ENCODE measurements at regions not wholly inside any gene's neighbourhood (a gene's known extent, or its start where the extent isn't known, plus 50 kb on each side); places are given as distances from the start of the nearest gene placed in this dataset.
"Not testable (repeated sequence)": the region's sequence is repeated elsewhere in the genome, so short reads cannot be mapped to it uniquely, and the experiment has no call there.

- DNase-seq = no peak
These were observed 1953.1 kb upstream of the ADGRL3 start for GRCh38 chr4:59247032-59247431.

DNA sequence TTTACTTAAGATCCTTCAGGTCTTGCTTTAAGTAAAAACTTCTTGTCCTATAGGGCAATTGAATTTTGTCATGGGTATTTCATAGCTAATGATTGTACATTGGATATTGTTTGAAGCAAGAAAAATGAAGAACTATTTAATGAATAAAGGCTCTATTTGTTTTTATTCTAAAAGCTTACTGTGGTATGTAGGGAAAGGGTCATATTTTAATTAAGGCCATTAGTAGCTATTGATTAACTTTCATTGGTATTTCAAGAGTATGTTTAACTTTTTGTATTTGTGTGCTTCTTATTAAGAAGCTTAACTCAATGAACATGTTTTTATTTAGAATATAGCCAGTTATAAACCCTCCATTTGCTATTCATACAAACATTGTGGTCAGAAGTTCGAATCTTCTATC, 1951.8 kb upstream of the ADGRL3 start:
- no peak for DNase-seq

DNA sequence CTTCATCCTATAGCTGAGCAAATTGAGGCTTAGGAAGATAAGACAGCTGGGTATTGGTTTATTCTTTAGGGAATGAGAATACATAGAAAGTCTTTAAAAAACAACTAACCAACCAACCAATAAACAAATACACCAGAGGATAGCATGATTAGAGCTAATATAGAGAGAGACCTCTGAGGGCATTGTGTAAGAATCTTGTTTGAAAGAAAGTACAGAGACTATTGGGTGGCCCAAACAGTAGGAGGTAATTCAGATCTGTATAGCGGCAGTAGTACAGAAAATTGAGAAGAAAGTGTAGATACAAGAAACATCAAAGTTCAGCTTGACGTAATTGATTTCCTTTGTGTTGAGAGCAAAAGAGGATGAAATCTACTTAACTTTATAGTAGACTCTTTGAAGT, 1951.0 kb upstream of the ADGRL3 start:
- no peak for DNase-seq

DNA sequence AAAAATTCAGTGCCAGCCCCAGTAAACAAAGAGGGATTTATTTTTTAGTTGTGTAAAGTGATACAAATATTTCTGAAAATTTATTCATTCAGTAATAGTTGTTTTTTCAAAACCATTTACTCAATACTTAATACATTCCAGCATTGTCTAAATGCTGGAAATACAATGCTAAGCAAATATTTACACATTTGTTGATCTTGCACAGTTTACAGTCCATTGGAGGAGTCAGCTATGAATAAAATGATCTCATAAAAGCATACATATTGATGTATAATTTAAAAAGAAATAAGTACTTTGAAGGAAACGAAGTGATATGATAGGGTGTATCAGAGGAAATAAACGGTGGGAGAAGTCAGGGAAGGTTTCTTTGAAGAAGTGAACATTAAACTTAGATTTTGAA, 1942.1 kb upstream of the ADGRL3 start:
- no peak for DNase-seq

DNA sequence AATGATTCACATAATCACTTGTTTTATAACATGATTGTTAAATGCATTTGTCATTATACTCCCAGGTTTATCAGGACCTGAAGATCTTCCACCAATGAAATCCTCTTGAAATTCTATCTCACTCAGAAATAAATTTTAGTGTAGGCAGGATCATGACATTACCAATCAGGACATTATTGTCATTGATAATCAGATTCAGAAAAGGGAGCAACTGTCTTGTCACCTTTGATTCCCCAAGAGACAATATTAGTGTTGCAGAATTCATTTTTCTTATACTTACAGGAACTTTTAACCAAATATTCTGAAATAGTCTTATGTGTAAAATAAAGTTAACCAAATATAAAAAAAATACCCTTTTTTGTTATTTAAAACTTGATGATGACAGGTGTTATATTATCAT, 1892.5 kb upstream of the ADGRL3 start:
- DNase-seq = no peak

GRCh38 chr4:59314637-59315036, 1885.5 kb upstream of the ADGRL3 start:
- no peak for DNase-seq

- DNase-seq = no peak
These were observed 1860.5 kb upstream of the ADGRL3 start for GRCh38 chr4:59339631-59340030.

DNA sequence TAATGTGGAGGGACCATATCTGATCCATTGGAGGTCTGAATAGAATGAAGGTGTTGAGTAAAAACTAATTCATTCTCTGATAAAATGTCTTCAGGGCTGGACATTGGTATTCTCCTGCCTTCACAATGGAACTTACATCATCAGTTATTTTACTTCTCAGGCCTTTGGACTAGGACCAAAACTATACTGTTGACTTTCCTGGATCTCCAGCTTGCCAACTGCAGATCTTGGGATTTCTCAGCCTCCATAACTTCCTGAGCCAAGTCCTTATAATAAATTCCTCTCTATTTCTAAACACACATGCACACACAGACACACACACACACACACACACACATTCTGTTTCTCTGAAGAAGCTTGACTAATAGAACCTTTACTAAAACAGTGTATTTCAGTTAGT, 1858.6 kb upstream of the ADGRL3 start:
- DNase-seq = no peak

DNA sequence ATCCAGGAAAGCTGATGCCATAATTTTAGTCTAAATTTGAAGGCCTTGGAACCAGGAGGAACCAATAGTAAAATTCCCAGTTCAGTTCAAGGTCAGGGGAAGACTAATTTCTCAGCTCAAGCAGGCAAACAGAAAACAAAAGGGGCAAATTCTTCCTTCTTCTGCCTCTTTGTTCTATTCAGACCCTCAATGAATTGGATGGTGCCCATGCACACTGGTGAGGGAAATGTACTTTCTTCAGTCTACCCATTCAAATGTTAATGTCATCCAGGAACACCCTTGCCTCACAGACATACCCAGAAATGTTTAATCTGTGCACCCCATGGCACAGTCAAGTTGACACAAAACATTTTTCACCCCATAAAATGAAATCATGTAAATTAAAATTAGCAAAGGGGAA, 1851.2 kb upstream of the ADGRL3 start:
- DNase-seq = no peak

- DNase-seq = no peak
These were observed 1830.9 kb upstream of the ADGRL3 start for GRCh38 chr4:59369229-59369628.

DNA sequence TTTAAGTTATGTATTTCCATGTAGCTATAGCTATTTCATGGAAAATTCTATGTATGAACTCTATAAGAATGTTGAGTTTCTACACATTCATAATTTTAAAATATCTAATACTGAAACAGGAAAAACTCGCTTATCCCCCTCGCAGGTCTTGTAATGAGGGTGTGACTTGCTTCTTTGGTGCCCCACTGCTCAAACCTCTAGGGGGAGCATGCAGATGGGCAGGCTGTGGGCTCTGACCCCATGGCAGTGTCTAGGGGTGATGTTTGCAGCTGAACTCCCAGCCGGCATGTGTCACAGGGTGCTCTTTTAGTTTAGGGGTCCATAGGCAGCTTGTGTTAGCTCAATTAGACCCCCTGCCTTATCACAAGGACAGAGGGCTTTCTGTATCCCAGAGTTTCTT, 1825.7 kb upstream of the ADGRL3 start:
- DNase-seq = no peak

GRCh38 chr4:59380841-59381366, 1819.2 kb upstream of the ADGRL3 start:
- DNase-seq = no peak

- DNase-seq = no peak
These were observed 1818.5 kb upstream of the ADGRL3 start for GRCh38 chr4:59381591-59381990.

DNA sequence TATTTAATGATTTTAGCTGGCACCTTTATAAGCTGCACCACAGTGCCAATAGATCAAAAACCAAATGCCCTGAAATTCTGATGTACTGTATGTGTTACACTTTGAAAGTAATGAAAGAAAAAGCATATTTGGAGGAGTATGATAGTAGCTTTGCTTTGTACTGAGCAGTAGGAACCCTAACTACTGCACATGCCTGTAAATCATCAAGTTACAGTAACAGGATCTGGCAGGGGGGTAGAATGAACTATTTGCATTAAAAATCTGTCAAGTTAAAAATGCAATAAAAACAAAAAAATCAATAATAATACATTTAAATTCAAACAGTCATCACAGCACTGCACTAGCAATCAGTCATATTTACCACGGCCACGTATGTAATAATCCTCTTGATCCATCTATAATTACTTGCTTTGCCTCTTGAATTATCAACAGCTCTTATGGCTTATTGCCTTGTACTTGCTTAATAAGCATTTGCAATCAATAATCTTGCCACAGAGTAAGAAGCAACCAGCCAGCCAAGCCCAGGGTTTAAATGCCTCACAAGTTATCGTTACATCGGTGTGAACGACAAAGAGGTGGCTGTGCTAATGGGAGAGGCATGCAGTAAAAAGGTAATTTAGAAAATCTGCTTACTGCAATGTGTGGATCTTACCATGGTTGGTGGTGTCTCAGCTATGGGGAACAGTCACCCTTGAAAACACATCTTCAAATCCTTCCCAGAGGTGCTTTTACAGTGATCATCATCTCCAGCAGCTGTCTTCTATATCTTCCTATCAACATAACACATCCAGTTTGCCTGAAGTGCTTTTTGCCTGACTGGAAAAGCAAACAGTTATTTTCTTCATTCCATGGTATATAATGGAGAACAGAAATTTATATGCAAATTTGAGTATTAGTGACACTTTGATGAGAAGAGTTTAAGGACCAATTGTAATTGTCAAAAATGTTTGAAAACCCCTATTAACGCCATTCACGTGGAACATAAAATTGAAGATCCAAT, 1812.1 kb upstream of the ADGRL3 start:
- DNase-seq = no peak

DNA sequence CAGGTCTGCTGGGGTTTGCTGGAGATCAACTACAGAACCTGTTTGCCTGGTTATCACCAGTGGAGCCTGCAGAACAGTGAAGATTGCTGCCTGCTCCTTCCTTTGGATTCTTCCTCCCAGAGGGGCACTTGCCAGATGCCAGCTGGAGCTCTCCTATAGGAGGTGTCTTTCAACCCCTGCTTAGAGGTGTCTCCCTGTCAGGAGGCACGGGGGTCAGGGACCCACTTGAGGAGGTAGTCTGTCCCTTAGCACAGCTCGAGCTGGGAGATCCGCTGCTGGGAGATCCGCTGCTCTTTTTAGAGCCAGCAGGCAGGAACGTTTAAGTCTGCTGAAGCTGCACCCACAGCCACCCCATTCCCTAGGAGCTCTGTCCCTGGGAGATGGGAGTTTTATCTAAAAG, 1806.3 kb upstream of the ADGRL3 start:
- no peak for DNase-seq

DNA sequence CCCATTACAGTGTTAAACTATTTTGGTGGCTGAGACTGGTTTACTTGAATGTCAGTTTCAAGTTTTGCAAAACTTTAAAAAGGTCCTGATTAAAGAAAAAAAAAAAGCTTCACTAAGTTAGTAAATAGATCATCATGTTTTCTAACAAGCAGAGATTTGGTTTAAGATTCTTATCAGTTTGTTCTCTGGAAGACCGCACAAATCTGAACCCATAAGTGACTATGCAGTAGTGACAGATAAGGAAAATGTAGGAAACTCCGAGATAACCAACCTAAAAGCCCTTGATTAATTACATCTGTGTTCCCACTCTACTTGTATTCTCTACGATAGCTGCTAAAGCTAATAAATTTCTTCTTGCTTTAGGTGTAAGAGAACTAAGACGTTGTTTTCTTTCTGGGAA, 1799.8 kb upstream of the ADGRL3 start:
- DNase-seq = no peak

GRCh38 chr4:59409647-59410046, 1790.5 kb upstream of the ADGRL3 start:
- DNase-seq = no peak

- DNase-seq = no peak
These were observed 1787.4 kb upstream of the ADGRL3 start for GRCh38 chr4:59412739-59413138.

- DNase-seq = no peak
These were observed 1744.4 kb upstream of the ADGRL3 start for GRCh38 chr4:59455751-59456150.

- DNase-seq = no peak
These were observed 1742.5 kb upstream of the ADGRL3 start for GRCh38 chr4:59457576-59457975.

DNA sequence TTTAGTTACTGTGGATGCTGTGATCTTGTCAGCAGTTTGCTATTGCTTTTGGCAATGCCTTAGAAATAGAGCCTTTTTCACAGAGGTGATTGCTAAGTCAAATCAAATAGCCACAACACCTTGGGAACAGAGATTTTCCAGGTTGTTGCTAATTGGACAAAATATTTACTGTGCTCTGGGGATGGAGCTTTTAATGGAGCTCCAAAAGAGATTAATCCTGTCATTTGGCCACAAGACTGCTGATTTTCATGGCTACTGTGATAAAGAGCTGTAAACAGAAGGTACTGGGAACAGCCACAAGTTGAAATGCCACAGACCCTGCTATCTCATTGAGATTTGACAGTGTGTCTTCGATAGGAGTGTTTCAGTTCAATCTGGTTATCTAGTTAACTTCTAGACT, 1715.2 kb upstream of the ADGRL3 start:
- DNase-seq = no peak

GRCh38 chr4:59500103-59500502, 1700.0 kb upstream of the ADGRL3 start:
- no peak for DNase-seq

DNA sequence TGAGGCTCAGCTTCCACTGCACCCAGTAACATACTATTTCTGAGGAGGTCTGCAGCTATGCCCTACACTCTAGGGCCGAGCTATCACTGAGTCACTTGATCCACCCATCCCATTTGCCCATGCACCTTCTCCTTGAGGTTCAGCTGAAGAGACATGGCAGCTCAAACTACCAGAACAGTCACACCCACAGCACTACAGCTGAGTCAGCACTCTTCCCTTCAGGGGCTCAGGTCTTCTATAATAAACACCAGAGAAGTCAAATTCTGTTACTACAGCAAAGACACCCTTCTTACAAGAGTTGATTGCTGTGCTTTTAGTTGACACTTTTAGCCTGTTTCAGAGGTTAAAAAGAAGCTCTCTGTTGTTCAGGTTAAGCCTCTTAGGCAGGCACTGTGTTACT, 1696.4 kb upstream of the ADGRL3 start:
- no peak for DNase-seq

GRCh38 chr4:59511809-59512208, 1688.3 kb upstream of the ADGRL3 start:
- not testable (repeated sequence) for DNase-seq

DNA sequence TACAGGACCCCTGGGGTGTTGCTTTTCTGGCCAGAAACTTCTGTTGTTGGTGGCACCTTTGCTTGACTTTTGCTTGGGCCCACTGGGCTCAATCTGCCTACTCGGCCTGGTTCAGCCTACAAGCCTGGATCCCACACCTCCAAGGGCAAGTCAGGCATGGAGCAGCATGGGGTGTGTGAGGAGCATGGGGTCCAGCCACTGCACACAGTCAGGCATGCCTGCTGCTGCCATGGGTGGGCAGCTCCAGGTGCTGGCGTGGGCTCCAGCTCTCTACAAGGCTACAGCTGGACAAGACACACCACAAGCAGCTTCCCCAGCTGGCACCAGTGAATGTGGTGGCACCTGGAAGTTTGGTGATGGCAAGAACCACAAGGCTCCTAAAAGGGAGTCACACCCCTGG, 1683.1 kb upstream of the ADGRL3 start:
- DNase-seq = no peak

Data from NCI-H446 (cell line).